Neural crest cell (in vitro differentiated cells): ENCODE measurements at regions not wholly inside any gene's neighbourhood (a gene's known extent, or its start where the extent isn't known, plus 50 kb on each side); places are given as distances from the start of the nearest gene placed in this dataset.
"Not testable (repeated sequence)": the region's sequence is repeated elsewhere in the genome, so short reads cannot be mapped to it uniquely, and the experiment has no call there.

ENCODE experiments used
- DNase-seq: peaks from one replicate; pipeline ENCODE4 v3.0.0; 2021; ENCODE audit warnings: low read depth, mixed read lengths, low spot score
- H3K27ac Mint-ChIP-seq: one replicate; pipeline ENCODE4 v1.8.0; 2021; ENCODE audit warnings: mild to moderate bottlenecking, mixed read lengths; ENCODE audit not compliant: unreplicated experiment
- H3K27me3 Mint-ChIP-seq: 2 replicates; pipeline ENCODE4 v1.8.0; 2021; ENCODE audit warnings: low read depth, mild to moderate bottlenecking, mixed read lengths
- H3K36me3 Mint-ChIP-seq: 2 replicates; pipeline ENCODE4 v1.8.0; 2021; ENCODE audit warnings: low read depth, mild to moderate bottlenecking, mixed read lengths
- H3K4me1 Mint-ChIP-seq: 2 replicates; pipeline ENCODE4 v1.8.0; 2021; ENCODE audit warnings: mixed read lengths
- H3K4me3 Mint-ChIP-seq: one replicate; pipeline ENCODE4 v1.8.0; 2021; ENCODE audit warnings: mild to moderate bottlenecking, mixed read lengths
- H3K9me3 Mint-ChIP-seq: 2 replicates; pipeline ENCODE4 v1.8.0; 2021; ENCODE audit warnings: mixed read lengths
- CTCF ChIP-seq: fragments of 200-600 bp; sonication (generic); conservative IDR thresholded peaks from 2 replicates; pipeline ENCODE4 v1.5.0; 2021; ENCODE audit warnings: antibody characterized with exemption, mild to moderate bottlenecking

GRCh38 chr21:25441835-25442234 lies 165.4 kb downstream of the MRPL39 start:
- Mint-ChIP-seq H3K27me3 (peaks cover 4% of the 10 kb centered on the region), H3K4me3 (no peak overlapping the region), H3K4me1 (no peaks in the 10 kb centered on the region)

GRCh38 chr21:25437465-25437864 lies 169.8 kb downstream of the MRPL39 start:
- H3K4me3 Mint-ChIP-seq, H3K27ac Mint-ChIP-seq, H3K36me3 Mint-ChIP-seq, DNase-seq, H3K4me1 Mint-ChIP-seq, H3K27me3 Mint-ChIP-seq, H3K9me3 Mint-ChIP-seq: not testable (repeated sequence)

More at GRCh38 chr21:25441835-25442234, 165.4 kb downstream of the MRPL39 start:
- Mint-ChIP-seq H3K9me3 (peaks cover 3% of the 10 kb centered on the region), H3K27ac (no peak overlapping the region), H3K36me3 (no peaks in the 10 kb centered on the region)
- no peak for TF ChIP-seq CTCF
- DNase-seq: no peak

- TF ChIP-seq CTCF: no peak
- H3K4me1 Mint-ChIP-seq: no peaks in the 10 kb centered on the region
- no peaks in the 10 kb centered on the region for H3K36me3 Mint-ChIP-seq
Measured at GRCh38 chr21:25428537-25428936, 178.7 kb downstream of the MRPL39 start.

DNA sequence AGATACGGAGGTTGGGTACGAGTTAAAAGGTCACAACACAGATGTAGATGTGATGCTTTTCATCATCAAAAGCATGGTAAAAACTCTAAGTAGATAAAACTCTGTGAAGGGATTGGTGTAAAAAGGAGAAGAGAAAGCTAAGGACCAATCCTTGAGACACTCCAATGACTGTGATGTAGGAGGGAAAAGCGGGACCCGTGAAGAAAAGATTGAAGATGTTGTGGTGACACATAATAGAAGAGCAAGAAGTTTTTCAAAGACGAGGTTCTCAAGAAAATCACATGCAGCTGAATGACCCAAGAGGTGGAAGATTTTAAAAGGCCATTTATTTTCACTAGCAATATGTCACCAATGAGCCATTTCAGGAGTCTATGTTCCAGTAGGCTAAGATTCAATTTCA lies 179.5 kb downstream of the MRPL39 start:
- no peak overlapping the region for H3K4me3 Mint-ChIP-seq
- H3K27ac Mint-ChIP-seq: no peak overlapping the region
- no peaks in the 10 kb centered on the region for H3K36me3 Mint-ChIP-seq
- H3K4me1 Mint-ChIP-seq: no peaks in the 10 kb centered on the region
- no peaks in the 10 kb centered on the region for H3K9me3 Mint-ChIP-seq
- no peak for DNase-seq
- peaks cover 27% of the 10 kb centered on the region for H3K27me3 Mint-ChIP-seq
- no peak for TF ChIP-seq CTCF

More at GRCh38 chr21:25428537-25428936, 178.7 kb downstream of the MRPL39 start:
- H3K27ac Mint-ChIP-seq: no peak overlapping the region
- H3K4me3 Mint-ChIP-seq: no peak overlapping the region
- peaks cover 27% of the 10 kb centered on the region for H3K27me3 Mint-ChIP-seq
- no peaks in the 10 kb centered on the region for H3K9me3 Mint-ChIP-seq
- no peak for DNase-seq

DNA sequence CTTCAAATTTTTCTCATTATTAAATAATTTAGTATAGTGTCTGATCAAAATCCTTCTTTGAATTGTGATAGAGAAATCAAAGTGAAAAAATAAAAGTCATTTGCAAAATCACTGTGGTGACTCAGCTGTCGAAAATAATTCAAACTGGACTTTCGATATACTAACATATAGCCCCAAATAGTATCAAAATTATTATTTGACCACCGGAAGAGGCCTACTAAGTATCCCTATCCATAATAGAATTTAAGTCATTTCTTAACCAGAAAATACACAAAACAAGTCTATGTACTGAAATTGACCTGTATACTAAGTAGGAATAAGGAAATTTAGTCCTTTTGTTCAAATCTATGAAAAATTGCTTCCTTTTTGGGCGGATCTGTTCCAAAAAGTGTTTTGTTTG lies 180.7 kb downstream of the MRPL39 start:
- Mint-ChIP-seq H3K4me3 (no peak overlapping the region), H3K9me3 (no peaks in the 10 kb centered on the region), H3K36me3 (no peaks in the 10 kb centered on the region), H3K27me3 (peaks cover 29% of the 10 kb centered on the region), H3K4me1 (no peaks in the 10 kb centered on the region), H3K27ac (no peak overlapping the region)
- no peak for TF ChIP-seq CTCF
- DNase-seq: no peak

DNA sequence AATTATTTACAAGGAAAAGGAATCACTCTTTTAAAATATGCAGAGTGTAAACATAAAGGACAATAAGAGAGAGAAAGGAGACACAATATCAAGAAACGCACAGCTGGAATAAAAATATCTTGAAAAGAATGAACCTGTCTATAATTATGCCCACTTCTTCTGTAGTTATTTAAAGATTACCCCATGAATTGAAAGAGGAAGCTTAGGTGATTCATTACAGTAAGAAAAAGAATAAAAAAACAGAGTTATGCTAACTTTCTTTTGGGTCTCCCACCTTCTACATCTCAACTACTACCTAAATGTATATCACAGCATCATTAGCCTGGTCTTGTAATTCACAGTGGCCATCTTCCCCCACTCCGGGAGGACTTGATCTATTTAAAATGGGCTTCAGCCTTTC lies 182.1 kb downstream of the MRPL39 start:
- H3K4me3 Mint-ChIP-seq: no peak overlapping the region

More for the DNA sequence above, 182.1 kb downstream of the MRPL39 start:
- no peak overlapping the region for H3K27ac Mint-ChIP-seq
- H3K4me1 Mint-ChIP-seq: no peaks in the 10 kb centered on the region
- H3K36me3 Mint-ChIP-seq: no peaks in the 10 kb centered on the region
- TF ChIP-seq CTCF: no peak
- H3K27me3 Mint-ChIP-seq: peaks cover 31% of the 10 kb centered on the region
- no peak for DNase-seq
- no peaks in the 10 kb centered on the region for H3K9me3 Mint-ChIP-seq
